ENCODE measurements at regions not wholly inside any gene's neighbourhood (a gene's known extent, or its start where the extent isn't known, plus 50 kb on each side); places are given as distances from the start of the nearest gene placed in this dataset.

DNA sequence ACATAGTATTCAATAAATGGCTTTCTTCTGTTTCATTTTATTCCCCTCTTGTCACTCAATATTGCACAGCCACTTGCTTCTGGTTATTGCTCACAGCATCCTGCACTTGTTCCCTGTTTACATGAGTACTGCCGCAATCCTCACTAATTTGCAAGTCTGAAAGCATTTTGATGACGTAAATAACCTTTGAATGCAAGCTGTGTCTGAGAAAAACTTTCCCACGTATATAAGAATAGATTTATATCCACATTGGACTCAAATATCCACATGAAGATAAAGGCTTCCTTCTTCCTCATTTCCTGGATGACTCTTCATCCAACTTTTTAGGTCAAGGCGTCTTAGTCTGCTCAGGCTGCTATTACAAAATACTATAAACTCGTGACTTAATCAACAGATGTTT is 88.2 kb upstream of the DAP start:
- Histone ChIP-seq H3K27ac (ENCODE audit: low read length) (no peak overlapping the region), H3K4me3 (ENCODE audit: low read length) (no peak overlapping the region), H3K36me3 (ENCODE audit: control insufficient read depth, insufficient read depth, low read length) (no peaks in the 10 kb centered on the region), H3K4me1 (ENCODE audit: control insufficient read depth, insufficient read depth, low read length) (no peaks in the 10 kb centered on the region), H3K9me3 (ENCODE audit: control insufficient read depth, insufficient read depth, low read length) (no peaks in the 10 kb centered on the region), H3K27me3 (ENCODE audit: control insufficient read depth, insufficient read depth, low read length) (no peaks in the 10 kb centered on the region)
- no peak for DNase-seq
- intact Hi-C loops (cut with micrococcal nuclease): no loop called here
- Mint-ChIP-seq H3K36me3 (no peaks in the 10 kb centered on the region), H3K9me3 (no peaks in the 10 kb centered on the region), H3K27me3 (ENCODE audit: low read depth in 2 of 2) (peaks cover 12 to 37% of the 10 kb centered on the region in 2 donors), H3K4me1 (no peaks in the 10 kb centered on the region), H3K27ac (no peak overlapping the region), H3K4me3 (no peak overlapping the region)
- TF ChIP-seq, protein P1, sequence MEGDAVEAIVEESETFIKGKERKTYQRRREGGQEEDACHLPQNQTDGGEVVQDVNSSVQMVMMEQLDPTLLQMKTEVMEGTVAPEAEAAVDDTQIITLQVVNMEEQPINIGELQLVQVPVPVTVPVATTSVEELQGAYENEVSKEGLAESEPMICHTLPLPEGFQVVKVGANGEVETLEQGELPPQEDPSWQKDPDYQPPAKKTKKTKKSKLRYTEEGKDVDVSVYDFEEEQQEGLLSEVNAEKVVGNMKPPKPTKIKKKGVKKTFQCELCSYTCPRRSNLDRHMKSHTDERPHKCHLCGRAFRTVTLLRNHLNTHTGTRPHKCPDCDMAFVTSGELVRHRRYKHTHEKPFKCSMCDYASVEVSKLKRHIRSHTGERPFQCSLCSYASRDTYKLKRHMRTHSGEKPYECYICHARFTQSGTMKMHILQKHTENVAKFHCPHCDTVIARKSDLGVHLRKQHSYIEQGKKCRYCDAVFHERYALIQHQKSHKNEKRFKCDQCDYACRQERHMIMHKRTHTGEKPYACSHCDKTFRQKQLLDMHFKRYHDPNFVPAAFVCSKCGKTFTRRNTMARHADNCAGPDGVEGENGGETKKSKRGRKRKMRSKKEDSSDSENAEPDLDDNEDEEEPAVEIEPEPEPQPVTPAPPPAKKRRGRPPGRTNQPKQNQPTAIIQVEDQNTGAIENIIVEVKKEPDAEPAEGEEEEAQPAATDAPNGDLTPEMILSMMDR (IDR thresholded peaks at IDR 0.05): no peak
- WGBS (ENCODE audit: insufficient coverage): 82% methylated on average over 5 of the region's 5 CpGs
- ATAC-seq: no peak

DNA sequence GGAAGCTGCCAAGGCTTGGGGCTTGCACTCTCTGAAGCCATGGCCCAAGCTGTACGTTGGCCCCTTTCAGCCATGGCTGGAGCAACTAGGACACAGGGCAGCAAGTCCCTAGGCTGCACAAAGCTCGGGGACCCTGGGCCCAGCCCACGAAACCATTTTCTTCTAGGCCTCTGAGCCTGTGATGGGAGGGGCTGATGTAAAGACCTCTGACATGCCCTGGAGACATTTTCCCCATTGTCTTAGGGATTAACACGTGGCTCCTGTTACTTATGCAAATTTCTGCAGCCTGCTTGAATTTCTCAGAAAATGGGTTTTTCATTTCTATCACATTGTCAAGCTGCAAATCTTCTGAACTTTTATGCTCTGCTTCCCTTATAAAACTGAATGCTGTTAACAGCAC is 83.0 kb upstream of the DAP start:
- Mint-ChIP-seq H3K27ac (no peak overlapping the region), H3K9me3 (no peaks in the 10 kb centered on the region), H3K36me3 (no peaks in the 10 kb centered on the region), H3K27me3 (ENCODE audit: low read depth in 2 of 2) (peaks cover 11% of the 10 kb centered on the region in 2 donors), H3K4me3 (no peak overlapping the region), H3K4me1 (no peaks in the 10 kb centered on the region)
- TF ChIP-seq, protein P1 (IDR thresholded peaks at IDR 0.05): no peak
- intact Hi-C loops (cut with micrococcal nuclease): no loop called here
- no peaks in the 10 kb centered on the region for H3K27me3 ChIP-seq (ENCODE audit: control insufficient read depth, insufficient read depth, low read length)
- no peaks in the 10 kb centered on the region for H3K36me3 ChIP-seq (ENCODE audit: control insufficient read depth, insufficient read depth, low read length)
- no peak overlapping the region for H3K27ac ChIP-seq (ENCODE audit: low read length)
- H3K4me1 ChIP-seq (ENCODE audit: control insufficient read depth, insufficient read depth, low read length): no peaks in the 10 kb centered on the region
- 82% methylated on average over 4 of the region's 4 CpGs for WGBS (ENCODE audit: insufficient coverage)
- no peak overlapping the region for H3K4me3 ChIP-seq (ENCODE audit: low read length)
- H3K9me3 ChIP-seq (ENCODE audit: control insufficient read depth, insufficient read depth, low read length): no peaks in the 10 kb centered on the region
- ATAC-seq (no peak), DNase-seq (no peak)

DNA sequence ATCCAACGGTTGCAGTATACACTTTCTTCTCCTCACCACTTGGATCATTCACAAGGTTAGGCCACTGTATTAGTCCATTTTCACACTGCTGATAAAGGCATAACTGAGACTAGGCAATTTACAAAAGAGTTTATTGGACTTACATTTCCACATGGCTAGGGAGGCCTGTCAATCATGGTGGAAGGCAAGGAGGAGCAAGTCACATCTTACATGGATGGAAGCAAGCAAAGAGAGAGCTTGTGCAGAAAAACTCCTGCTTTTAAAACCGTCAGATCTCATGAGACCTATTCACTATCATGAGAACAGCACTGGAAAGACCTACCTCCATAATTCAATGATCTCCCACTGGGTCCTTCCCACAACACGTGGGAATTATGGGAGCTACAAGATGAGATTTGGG is 81.8 kb upstream of the DAP start:
- ATAC-seq: no peak
- Mint-ChIP-seq H3K4me3 (no peak overlapping the region), H3K36me3 (no peaks in the 10 kb centered on the region), H3K27me3 (ENCODE audit: low read depth in 2 of 2) (peaks cover 11 to 15% of the 10 kb centered on the region in 2 donors), H3K4me1 (no peaks in the 10 kb centered on the region), H3K27ac (no peak overlapping the region), H3K9me3 (no peaks in the 10 kb centered on the region)
- no peak for DNase-seq
- Histone ChIP-seq H3K4me3 (ENCODE audit: low read length) (no peak overlapping the region), H3K4me1 (ENCODE audit: control insufficient read depth, insufficient read depth, low read length) (no peaks in the 10 kb centered on the region), H3K36me3 (ENCODE audit: control insufficient read depth, insufficient read depth, low read length) (no peaks in the 10 kb centered on the region), H3K9me3 (ENCODE audit: control insufficient read depth, insufficient read depth, low read length) (no peaks in the 10 kb centered on the region), H3K27ac (ENCODE audit: low read length) (no peak overlapping the region), H3K27me3 (ENCODE audit: control insufficient read depth, insufficient read depth, low read length) (no peaks in the 10 kb centered on the region)
- TF ChIP-seq, protein P1 (IDR thresholded peaks at IDR 0.05): no peak
- intact Hi-C loops (cut with micrococcal nuclease): no loop called here
- 88% methylated on average over 3 of the region's 3 CpGs for WGBS (ENCODE audit: insufficient coverage)

DNA sequence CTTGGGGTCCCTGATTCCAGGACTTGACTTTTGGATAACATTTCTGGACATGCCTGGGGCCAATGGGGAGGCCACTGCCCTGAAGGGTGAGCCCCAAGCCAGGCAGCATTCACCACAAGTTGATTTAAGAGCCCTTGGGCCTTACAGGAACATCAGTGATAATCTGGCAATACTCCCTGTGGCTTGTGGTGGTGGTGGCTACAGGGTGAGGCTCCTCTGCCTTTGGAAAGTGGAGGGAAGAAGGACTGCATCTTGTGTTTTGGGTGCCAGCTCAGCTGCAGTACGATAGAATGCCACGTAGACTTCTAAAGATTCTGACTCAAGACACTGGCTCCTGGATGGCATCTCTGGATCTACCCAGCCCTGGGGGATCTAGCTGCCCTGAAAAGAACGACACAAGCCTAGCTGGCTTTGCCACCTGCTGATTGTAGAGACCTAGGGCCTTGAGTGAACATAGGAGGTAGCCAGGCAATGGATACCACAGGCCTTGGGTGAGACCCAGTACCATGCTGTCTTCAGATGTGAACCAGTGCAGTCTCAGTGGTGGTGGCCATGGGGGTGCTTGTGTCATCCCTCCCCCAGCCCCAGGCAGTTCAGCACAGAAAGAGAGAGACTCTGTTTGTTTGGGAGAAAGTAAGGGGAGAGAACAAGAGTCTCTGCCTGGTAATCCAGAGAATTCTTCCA is 79.0 kb upstream of the DAP start:
- no peak overlapping the region for H3K4me3 Mint-ChIP-seq
- H3K27me3 Mint-ChIP-seq (ENCODE audit: low read depth in 2 of 2): peaks cover under 1 to 10% of the 10 kb centered on the region in 2 donors
- H3K9me3 Mint-ChIP-seq: no peaks in the 10 kb centered on the region
- no peak overlapping the region for H3K27ac ChIP-seq (ENCODE audit: low read length)
- TF ChIP-seq, protein P1 (IDR thresholded peaks at IDR 0.05): no peak
- no peaks in the 10 kb centered on the region for H3K9me3 ChIP-seq (ENCODE audit: control insufficient read depth, insufficient read depth, low read length)
- H3K36me3 ChIP-seq (ENCODE audit: control insufficient read depth, insufficient read depth, low read length): no peaks in the 10 kb centered on the region
- H3K4me1 ChIP-seq (ENCODE audit: control insufficient read depth, insufficient read depth, low read length): no peaks in the 10 kb centered on the region
- no peak overlapping the region for H3K27ac Mint-ChIP-seq
- intact Hi-C loops (cut with micrococcal nuclease): no loop called here
- no peaks in the 10 kb centered on the region for H3K27me3 ChIP-seq (ENCODE audit: control insufficient read depth, insufficient read depth, low read length)
- 66% methylated on average over 3 of the region's 3 CpGs for WGBS (ENCODE audit: insufficient coverage)
- DNase-seq (no peak), ATAC-seq (no peak)
- no peaks in the 10 kb centered on the region for H3K36me3 Mint-ChIP-seq
- H3K4me1 Mint-ChIP-seq: no peaks in the 10 kb centered on the region
- H3K4me3 ChIP-seq (ENCODE audit: low read length): no peak overlapping the region
